Activated T-cell treated with anti-CD3 and anti-CD28 coated beads, Interleukin-2, amount 50 U/mL, for 48 hours (primary cell): ENCODE measurements at regions not wholly inside any gene's neighbourhood (a gene's known extent, or its start where the extent isn't known, plus 50 kb on each side); places are given as distances from the start of the nearest gene placed in this dataset.

Source experiments
- DNase-seq, 2 experiments: peaks; one replicate each; pipeline ENCODE4 v3.0.0-alpha.2; 2020

GRCh38 chr9:13705373-13705772 lies 425.9 kb upstream of the MPDZ start:
- no peak for DNase-seq

GRCh38 chr9:13690595-13690994 lies 411.1 kb upstream of the MPDZ start:
- DNase-seq = no peak

- no peak for DNase-seq
Observed at GRCh38 chr9:13689925-13690324, 410.4 kb upstream of the MPDZ start.

- DNase-seq = no peak
Observed at GRCh38 chr9:13688990-13689600, 409.6 kb upstream of the MPDZ start.

- no peak for DNase-seq
Observed at GRCh38 chr9:13688223-13688989, 408.9 kb upstream of the MPDZ start.

- DNase-seq = no peak
Observed at GRCh38 chr9:13684656-13685055, 405.2 kb upstream of the MPDZ start.

- no peak for DNase-seq
Observed at GRCh38 chr9:13677801-13678200, 398.3 kb upstream of the MPDZ start.

- no peak for DNase-seq
Observed at GRCh38 chr9:13675638-13676000, 396.1 kb upstream of the MPDZ start.

GRCh38 chr9:13674926-13675637 lies 395.6 kb upstream of the MPDZ start:
- no peak for DNase-seq

- DNase-seq = no peak
Observed at GRCh38 chr9:13673348-13673747, 393.9 kb upstream of the MPDZ start.

GRCh38 chr9:13665418-13666066 lies 386.1 kb upstream of the MPDZ start:
- DNase-seq = no peak

GRCh38 chr9:13661014-13661413 lies 381.5 kb upstream of the MPDZ start:
- DNase-seq = no peak

- no peak for DNase-seq
Observed at GRCh38 chr9:13651969-13652663, 372.6 kb upstream of the MPDZ start.

GRCh38 chr9:13651526-13651925 lies 372.0 kb upstream of the MPDZ start:
- no peak for DNase-seq

GRCh38 chr9:13648676-13649075 lies 369.2 kb upstream of the MPDZ start:
- DNase-seq = no peak

- DNase-seq = no peak
Observed at GRCh38 chr9:13648068-13648467, 368.6 kb upstream of the MPDZ start.

GRCh38 chr9:13646500-13647021 lies 367.1 kb upstream of the MPDZ start:
- DNase-seq = no peak

GRCh38 chr9:13645557-13645956 lies 366.1 kb upstream of the MPDZ start:
- DNase-seq = no peak

- DNase-seq = no peak
Observed at GRCh38 chr9:13644675-13645074, 365.2 kb upstream of the MPDZ start.

GRCh38 chr9:13642646-13643045 lies 363.2 kb upstream of the MPDZ start:
- no peak for DNase-seq

- no peak for DNase-seq
Observed at GRCh38 chr9:13629067-13629466, 349.6 kb upstream of the MPDZ start.

- DNase-seq = no peak
Observed at GRCh38 chr9:13628526-13628925, 349.0 kb upstream of the MPDZ start.

- no peak for DNase-seq
Observed at GRCh38 chr9:13627502-13627901, 348.0 kb upstream of the MPDZ start.
